ENCODE measurements at regions not wholly inside any gene's neighbourhood (a gene's known extent, or its start where the extent isn't known, plus 50 kb on each side); places are given as distances from the start of the nearest gene placed in this dataset.

DNA sequence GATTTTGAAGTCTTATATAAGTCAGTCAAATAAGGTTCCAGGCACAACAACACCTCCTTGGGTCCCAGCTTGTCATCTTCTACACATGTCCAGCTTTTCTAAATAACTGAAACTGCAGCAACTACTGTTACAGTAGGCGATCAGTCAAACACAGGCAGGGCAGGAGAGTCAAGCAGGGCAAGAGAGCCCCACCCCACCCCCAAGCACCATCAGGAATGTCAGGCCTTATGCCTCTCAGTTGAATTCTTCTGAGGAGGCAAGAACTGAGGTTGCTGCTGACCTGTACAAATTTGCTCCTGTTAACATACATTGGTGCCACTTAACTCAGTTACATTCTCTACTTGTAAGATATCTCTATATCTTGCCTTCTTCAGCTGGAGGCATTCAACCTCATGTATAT lies 608.8 kb upstream of the PCDH10 start:
- no peak for DNase-seq (ENCODE audit: low spot score)

DNA sequence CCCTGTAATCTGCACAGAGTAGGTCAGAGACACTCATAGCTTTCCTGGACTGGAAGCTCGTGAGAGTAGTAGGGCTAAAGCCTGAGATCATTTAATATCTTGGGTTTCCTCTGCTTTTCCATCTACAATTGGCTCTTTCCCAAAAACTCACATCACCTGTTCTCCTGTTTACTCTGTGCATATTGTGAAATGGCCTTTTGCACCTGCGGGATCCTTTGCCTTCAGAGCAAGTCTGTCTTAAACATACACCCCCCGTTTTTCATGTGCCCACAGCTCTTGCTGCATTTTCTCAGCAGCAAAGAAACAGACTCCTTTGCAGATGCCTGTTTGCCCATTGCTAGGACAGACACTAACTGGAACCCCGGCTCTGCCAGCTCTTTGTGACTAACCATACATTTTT lies 608.3 kb upstream of the PCDH10 start:
- DNase-seq (ENCODE audit: low spot score): no peak

DNA sequence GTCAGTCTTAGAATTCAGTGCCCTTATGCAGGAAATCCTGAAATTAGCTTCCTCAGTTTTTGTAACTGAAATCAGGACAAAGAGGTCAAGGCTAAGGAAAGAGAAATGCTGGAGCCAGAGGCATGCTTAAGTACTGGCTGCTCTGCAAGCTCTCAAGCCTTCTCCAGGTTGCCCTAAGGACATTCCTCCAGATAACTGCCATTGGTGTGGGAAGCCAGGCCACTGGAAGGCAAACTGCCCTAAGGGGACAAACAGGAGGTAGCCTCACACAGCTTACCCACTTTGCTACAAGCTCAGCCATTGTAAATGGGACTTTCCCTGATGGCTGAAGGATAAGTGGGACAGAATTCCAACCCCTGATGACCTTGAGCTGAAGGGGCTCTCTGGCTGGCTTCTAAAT lies 606.9 kb upstream of the PCDH10 start:
- no peak for DNase-seq (ENCODE audit: low spot score)

DNA sequence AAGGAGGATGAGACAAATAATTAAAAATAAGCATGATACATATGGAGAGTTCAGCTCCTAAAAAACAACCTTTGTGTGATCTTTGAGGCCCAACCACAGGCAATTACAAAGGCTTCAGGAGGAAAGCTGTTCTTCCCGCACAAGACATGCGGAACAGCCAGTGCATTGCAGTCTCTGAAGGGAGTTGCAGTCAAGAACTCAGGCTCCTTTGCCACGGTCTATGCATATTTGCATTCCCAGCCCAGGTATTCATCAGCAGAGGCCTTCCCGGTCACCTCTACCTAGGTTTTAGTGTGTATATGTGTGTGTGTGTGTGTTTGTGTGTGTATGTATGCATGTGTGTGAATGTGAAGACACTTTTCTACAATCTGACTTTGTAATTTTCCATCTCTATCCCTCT lies 600.6 kb upstream of the PCDH10 start:
- DNase-seq (ENCODE audit: low spot score): no peak

DNA sequence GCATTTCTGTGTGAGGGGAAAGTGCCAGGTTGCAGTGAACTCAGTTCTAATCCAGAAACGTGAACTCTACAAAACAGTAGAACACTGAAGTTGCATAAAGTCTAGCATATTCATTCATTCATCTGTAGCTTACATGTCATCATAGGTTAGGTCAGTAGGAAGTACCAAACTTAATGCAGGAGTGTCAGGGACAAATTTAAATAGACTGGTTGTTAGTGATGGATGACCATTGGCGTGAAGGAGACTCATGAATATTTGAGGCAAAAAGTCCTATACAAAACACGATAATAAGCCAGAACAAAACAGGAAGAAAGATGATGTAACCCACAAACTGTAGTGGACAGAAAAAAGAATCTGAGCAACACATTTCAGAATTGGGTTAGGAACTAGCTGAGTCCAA lies 592.8 kb upstream of the PCDH10 start:
- no peak for DNase-seq (ENCODE audit: low spot score)

DNA sequence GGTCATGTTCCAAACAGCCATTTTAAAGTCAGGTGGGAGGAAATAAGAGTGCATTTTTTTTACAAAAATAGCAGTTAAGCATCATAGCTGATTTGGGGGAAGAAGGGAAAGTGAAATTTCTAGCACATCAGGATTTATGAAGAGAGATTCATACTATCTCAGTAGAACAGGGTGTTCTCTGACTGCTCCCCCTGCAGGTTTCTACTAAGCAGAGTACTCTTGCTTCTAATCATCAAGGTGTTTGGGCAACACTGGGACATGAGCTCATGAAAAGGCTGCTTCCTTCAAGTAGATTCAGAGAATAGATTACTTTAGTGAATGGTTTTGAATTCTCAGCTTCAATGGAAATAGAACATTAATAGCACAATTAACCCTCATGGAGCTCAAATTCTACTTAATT lies 591.4 kb upstream of the PCDH10 start:
- DNase-seq (ENCODE audit: low spot score): no peak

DNA sequence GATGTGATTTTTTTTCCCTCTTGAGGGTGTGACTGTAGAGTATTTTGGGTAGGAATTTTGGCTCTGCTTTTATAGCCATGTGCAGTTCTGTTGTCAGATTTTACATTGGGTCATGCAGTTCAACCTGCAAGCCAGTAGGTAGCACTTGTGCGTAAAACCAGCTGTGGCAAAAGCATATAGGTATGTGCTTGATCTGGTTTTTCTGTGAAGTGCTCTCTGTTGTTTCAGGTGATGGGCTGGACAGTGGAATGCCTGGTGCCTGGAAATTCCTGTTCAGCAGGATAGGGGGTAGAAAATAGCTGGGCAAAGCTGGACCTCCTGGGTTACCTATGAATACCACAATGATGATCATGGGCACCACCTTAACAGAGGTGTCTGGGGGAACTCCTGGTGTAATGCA lies 584.2 kb upstream of the PCDH10 start:
- DNase-seq (ENCODE audit: low spot score): no peak

DNA sequence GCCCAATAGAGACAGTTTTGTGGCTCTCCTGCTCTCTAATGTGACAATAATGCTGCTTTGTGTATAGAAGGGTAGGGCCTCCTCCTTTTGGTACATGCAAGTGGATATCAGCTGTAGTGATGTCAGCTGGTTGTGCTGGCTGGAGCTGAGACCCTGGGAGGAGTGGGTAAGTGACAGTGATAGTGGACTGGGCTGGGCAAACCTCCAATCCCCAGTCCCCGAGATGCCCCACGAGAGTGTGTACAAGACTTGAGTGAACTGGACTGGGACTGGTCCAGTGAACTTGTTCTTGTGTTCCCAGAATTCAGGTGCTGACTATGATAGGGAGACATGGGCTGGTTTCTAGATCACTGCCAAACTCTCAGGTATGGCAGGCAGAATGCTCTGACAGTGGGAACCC lies 583.6 kb upstream of the PCDH10 start:
- no peak for DNase-seq (ENCODE audit: low spot score)

DNA sequence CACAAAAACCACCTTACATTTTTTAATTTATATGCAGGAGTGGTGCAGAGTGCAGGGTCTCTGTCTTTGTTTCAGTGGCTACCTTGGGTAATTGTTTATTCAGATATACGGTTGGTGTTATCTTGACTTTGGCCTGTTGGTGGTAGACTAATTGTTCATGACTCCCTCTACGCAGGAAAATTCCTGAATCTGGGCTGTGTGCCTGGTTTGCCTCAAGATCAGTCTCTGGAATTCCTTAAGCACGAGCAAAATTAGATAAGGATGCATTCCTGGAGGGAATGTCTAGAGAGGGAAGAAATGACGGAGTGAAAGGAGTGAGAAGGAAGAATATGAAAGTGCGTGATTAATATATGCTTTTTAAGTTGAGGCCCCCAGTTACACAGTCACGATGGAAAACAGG lies 576.9 kb upstream of the PCDH10 start:
- DNase-seq (ENCODE audit: low spot score): no peak

DNA sequence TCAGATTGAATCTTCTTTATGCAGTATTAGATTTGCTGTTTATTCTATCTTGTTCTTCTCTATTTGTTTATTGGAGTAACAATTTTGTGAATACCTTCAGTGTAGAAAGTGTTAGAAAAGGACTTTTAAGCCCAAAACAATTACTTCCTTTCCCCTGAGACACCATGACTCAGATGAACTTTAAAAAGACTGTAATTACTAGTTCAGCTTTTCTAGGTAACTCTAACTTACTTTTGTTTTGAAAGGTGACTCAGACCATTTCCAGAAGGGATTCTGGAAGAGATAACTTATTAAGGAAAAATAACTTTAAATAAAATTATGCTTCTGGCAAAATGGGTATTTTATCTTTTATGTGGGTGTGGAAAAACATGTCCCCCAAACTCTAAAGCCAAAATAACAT lies 561.5 kb upstream of the PCDH10 start:
- no peak for DNase-seq (ENCODE audit: low spot score)

DNA sequence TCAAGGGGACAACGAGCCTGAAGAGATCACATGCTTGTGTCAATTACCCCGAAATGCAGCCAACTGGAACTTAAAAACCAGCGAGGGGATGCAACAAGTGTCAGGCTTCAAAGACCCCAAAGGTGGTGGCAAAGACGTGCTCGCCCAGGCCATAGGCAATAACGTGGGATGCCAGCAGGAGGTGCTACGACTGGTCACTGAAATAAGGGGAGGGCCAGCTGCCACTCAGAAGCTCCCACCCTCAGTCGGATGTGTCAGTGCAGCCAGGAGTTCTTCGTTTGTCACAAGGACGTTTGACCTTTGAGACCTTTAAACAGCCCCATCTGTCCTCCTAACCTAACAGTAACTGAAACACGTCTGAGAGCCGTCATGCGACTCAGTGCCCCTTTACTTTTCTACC lies 556.8 kb upstream of the PCDH10 start:
- DNase-seq (ENCODE audit: low spot score): no peak

DNA sequence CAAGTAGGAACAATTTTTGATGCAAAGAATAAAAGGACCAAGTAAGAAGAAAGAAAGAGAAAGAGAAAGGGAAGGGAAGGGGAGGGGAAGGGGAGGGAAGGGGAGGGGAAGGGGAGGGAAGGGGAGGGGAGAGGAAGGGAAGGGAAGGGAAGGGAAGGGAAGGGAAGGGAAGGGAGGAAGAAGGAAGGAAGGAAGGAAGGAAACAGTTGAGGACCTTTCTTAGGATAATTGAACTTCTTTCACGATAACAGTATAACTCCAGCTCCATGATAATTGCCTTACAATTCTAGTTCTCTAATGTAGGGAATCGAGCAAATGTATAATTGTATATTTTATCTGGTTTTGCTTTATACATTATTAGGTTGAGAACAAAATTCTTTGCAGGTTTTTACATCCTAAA lies 556.2 kb upstream of the PCDH10 start:
- DNase-seq (ENCODE audit: low spot score): no peak

DNA sequence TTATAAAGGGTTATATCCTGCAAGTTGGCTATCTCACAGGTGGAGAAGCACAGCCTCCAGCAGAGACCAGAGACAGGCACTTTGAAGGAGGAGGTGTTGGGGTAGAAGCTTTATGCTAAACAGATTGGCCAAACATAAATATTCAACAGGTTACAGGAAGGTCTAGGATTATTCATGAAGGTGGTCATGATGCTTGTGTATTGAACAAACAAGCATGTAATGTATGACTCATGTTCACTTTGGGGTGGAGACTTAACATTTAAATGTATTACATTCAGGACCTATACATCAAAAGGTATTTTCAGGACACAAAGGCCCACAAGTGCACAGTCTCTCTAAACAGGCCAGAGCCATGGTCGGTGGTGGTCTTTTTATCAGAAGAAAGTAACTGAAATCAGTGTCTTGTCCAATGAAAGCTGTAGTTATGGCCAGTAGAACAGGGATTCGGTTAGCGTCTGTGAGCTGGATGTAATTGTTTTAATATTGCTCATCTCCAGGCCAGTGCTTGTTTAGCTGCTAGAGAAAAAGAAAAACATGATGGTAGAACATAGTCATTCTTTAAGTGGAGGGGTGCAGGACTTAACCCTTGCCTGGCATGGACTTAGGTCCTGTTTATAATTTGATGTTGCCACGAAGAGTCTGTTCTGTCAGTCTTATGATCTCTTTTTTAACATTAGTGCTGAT lies 555.2 kb upstream of the PCDH10 start:
- DNase-seq (ENCODE audit: low spot score): no peak

DNA sequence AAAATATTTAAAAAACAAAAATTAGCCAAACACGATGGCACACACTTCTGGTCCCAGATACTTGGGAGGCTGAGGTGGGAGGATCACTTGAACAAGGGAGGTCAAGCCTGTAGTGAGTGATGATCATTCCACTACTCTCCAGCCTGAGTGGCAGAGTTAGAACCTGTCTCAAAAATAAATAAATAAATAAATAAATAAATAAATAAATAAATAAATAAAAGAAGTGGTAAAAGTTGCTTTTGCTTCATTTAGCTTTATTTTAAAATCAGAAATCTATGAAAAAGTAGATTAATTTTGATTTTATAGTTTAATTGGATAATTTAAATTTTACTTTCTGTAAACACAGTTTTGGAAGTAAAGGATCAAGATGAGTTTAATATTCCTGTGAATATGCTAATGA lies 552.9 kb upstream of the PCDH10 start:
- DNase-seq (ENCODE audit: low spot score): no peak

DNA sequence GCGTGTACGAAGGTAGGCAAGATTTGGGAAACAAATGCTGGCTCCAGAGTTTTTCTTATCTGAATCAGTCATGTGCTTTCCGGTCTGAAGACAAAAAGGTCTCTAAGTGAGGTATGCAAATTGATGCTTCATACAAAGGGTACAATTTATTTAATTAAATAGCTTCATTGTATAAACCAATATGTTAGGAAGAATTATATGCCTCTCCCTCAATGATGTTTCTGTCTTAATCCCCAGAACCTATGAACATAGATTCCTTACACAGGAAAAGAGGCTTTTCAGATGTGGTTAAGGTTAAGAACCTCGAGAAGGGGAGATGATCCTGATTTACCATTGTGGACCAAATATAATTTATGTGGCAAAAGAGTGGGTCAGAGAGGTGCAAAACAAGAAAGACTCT lies 543.5 kb upstream of the PCDH10 start:
- no peak for DNase-seq (ENCODE audit: low spot score)

DNA sequence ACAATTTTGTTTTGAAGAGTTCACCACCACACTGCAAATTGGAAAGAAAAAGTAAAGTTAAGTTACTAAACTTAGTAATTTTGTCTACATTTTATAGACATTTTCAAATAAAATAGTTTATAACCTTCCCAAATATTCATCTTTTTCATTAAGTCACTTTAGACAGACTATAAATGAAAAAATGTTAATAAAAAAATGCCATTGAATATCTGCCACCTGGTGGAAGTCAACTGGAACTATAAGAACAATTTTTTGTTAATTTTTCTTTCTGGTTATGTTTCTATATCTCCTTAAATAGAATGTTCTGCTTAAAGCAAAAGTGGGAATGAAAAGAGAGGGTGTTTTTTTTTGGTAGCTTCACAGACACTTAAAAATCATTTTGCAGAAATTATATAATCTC lies 534.4 kb upstream of the PCDH10 start:
- DNase-seq (ENCODE audit: low spot score): no peak

DNA sequence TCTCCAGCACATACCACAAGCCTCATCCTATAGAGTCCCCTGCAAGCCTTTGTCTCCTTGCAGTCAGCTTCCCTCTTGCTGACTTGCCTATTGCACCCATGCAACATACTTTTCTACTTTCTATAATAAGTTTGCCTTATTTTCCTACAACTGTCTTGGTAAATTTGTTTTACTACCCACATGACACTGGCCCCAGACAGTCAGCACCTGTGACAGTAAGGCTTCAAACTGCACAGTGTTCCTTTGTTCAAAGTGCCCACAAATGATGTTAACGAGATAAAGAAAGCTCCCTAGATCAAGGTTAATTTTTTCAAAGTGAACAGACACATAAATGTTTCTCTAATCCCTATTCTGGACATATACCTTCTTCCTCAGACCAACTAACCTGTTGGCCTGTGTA lies 529.1 kb upstream of the PCDH10 start:
- no peak for DNase-seq (ENCODE audit: low spot score)

DNA sequence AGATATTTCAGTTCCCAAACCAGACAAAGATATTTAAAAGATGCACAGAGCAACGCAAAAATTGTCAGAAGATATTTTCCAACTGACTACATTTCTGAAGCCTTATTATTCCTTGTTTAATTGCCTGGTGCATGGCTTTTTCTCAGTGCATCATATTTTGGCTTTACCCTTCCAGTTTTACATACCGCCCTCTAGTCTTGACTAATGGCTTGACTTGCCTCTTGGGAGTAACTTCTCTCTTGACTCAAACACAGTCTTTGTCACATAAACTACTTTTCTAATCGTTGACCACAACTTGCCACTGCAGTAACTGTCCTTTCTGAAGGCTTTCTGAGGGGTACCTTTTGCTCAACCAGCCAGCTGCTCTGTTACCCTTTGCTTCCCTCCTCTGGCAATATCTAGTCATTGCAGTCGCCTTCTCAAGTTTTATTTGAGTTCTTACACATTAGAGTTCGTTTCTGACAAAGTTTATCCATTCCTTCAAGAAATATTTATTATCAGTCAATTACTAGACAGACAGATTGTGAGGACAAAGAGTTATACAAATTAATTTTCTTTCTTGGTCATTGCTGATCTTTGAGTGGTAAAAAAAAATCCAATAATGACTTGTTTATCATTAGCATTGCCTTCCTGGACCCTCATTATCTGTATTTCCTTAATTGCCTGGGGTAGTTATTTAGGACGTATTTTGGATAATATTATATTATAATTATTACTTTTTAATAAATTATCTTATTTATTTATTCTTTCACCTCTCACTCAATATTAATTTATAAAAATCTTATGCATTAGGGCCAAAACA lies 506.9 kb upstream of the PCDH10 start:
- DNase-seq (ENCODE audit: low spot score): peak; percentile 26

DNA sequence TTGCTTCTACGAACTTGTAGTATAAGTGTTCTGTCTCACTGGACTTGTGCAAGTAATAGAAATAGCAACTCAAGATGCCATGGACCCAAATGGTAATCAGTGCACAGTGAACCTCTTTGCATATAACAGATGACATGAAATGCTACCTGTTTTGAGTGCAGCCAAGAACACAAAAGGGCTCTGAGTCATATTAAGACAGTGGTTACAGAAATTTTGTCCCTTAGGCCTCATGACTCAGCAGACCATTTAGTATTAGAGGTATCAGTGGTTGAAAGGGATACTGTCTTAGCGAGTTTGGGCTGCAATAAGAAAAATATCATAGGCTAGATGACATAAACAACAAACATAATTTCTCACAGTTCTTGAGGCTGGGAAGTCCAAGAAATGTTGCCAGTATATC lies 502.9 kb upstream of the PCDH10 start:
- DNase-seq (ENCODE audit: low spot score): no peak

DNA sequence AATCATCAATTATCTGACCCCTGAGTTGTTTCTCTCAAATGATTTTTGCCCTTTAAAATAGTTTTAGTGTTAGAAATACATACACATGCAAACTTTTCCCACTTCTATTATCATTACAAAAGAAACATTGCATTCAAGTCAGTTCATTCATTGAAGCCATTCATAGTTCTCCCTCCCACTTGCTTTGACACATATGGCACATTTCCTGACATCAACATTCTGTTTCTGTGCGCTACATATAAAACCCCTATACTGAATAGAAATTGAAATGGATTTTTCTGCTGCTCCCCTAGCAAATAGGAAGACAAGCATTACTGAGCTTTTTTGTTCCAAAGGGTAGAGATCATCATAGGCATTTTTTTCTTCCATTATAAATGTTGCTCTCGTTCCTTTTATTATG lies 497.9 kb upstream of the PCDH10 start:
- no peak for DNase-seq (ENCODE audit: low spot score)

DNA sequence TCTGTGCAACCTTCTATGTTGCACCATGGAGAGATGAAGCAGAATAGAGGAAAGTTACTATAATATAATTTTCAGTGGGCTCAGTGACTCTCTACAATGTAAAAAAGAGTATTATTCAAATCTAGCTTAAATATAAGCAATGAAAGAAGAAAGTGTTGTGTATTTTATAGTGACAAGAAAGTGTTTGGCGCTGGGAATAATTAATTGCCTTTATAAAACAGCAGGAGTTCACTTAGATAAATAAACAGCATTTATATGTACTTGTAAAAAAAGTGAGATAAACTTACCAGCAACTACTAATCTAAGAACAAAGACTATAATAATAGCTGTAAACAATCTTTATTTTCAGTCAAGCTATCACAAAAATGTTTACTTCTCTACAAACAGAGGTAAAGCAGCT lies 488.9 kb upstream of the PCDH10 start:
- no peak for DNase-seq (ENCODE audit: low spot score)

DNA sequence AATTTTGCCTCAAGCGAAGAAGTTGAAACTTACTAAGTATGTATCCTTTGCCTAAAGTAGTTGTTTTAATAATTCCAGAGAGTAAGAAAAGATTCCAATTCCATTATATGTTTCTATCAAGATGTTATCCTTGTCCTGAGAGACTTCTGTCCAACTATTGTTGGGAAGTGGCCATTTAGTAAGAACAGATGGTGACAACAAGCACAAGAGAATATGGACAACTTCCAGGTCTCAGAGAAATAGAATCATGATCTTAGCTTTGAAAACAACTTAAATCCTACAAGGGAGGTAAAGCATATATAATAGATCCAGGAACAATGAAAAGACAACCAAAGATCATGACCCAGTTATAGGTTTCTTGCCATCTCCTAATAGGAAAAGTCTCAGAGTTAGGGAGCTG lies 486.6 kb upstream of the PCDH10 start:
- DNase-seq (ENCODE audit: low spot score): no peak

DNA sequence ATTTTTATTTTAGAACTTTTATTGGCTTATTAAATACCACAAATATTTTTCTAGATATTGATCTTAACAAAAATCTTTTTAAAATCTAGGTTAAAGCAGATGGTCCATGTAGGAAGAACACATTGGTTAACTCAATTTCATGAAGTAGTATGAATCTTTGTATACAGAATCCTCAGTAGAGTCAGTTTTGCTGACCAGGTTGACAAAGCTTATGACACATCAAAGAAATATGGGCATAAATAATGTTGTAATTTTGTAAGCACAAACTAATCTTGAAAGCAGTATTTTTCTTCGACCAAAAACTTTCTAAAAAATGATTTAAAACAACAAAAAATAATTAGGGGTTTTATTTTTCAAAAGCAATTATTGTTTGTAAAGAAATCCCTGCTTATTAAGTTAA lies 479.3 kb upstream of the PCDH10 start:
- no peak for DNase-seq (ENCODE audit: low spot score)

DNA sequence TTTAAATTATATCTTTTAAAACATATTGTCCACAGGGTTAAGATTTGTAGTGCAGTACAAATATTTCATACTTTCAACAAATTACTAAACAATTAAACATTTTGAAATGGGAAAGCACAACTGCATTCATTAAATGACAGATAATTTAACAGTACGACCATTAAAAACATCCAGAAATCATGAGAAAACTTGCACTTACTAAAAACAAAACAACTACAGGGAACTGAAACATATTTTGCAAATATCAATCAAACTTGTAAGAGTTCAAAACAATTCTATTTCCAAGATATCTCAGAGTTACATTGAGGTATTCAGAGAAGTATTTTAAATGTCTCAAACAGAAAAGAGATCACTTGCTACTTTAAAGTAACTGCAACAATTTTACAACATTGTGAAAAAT lies 478.5 kb upstream of the PCDH10 start:
- DNase-seq (ENCODE audit: low spot score): no peak
